ENCODE measurements at regions not wholly inside any gene's neighbourhood (a gene's known extent, or its start where the extent isn't known, plus 50 kb on each side); places are given as distances from the start of the nearest gene placed in this dataset.

- TF ChIP-seq ZNF224 (CRISPR knock-in tag; IDR thresholded peaks at IDR 0.05) (no peak), BHLHE40 (IDR thresholded peaks at IDR 0.05; ENCODE audit: low read length) (no peak), ZNF569 (CRISPR knock-in tag; IDR thresholded peaks at IDR 0.05; ENCODE audit: borderline replicate concordance) (no peak), NAIF1 (CRISPR knock-in tag; IDR thresholded peaks at IDR 0.05; ENCODE audit: borderline replicate concordance) (no peak), ZZZ3 (CRISPR knock-in tag; IDR thresholded peaks at IDR 0.05; ENCODE audit: borderline replicate concordance) (no peak), ZNF891 (CRISPR knock-in tag; IDR thresholded peaks at IDR 0.05) (no peak), ATF4 (CRISPR knock-in tag; IDR thresholded peaks at IDR 0.05) (no peak), XRCC5 (optimal IDR thresholded peaks at IDR 0.05; ENCODE audit: low read length) (no peak), PAWR (CRISPR knock-in tag; IDR thresholded peaks at IDR 0.05; ENCODE audit: borderline replicate concordance) (no peak), ZNF138 (CRISPR knock-in tag; IDR thresholded peaks at IDR 0.05; ENCODE audit: low read depth) (no peak), ZNF572 (CRISPR knock-in tag; IDR thresholded peaks at IDR 0.05) (no peak), MIXL1 (CRISPR knock-in tag; IDR thresholded peaks at IDR 0.05) (peak; percentile 94), ZNF143 (CRISPR knock-in tag; IDR thresholded peaks at IDR 0.05) (no peak), ZMYM2 (CRISPR knock-in tag; IDR thresholded peaks at IDR 0.05) (no peak), SIX4 (CRISPR knock-in tag; IDR thresholded peaks at IDR 0.05) (no peak), ZNF337 (CRISPR knock-in tag; IDR thresholded peaks at IDR 0.05; ENCODE audit: borderline replicate concordance, low read depth) (no peak), SOX13 (IDR thresholded peaks at IDR 0.05) (no peak), SOX13 (CRISPR knock-in tag; conservative IDR thresholded peaks at IDR 0.05 in 1 of 2, IDR thresholded peaks at IDR 0.05 in 1 of 2) (no peak; a peak in 1 of 4 replicates), PTBP1 (IDR thresholded peaks at IDR 0.05; ENCODE audit: low read depth, low read length, poor library complexity, severe bottlenecking) (no peak), KAT7 (CRISPR knock-in tag; IDR thresholded peaks at IDR 0.05; ENCODE audit: borderline replicate concordance) (no peak), RARA (CRISPR knock-in tag; IDR thresholded peaks at IDR 0.05) (peak; percentile 61; the same call in 1 of the 2 replicates), MYC (CRISPR knock-in tag; IDR thresholded peaks at IDR 0.05; ENCODE audit: borderline replicate concordance) (no peak), ZNF768 (CRISPR knock-in tag; IDR thresholded peaks at IDR 0.05) (no peak), ZNF776 (CRISPR knock-in tag; IDR thresholded peaks at IDR 0.05) (no peak), ZNF878 (CRISPR knock-in tag; IDR thresholded peaks at IDR 0.05) (0 out of 2 replicates have a peak, but pooled peaks have one; percentile 24), SNAI1 (CRISPR knock-in tag; IDR thresholded peaks at IDR 0.05; ENCODE audit: borderline replicate concordance) (no peak)
- TF ChIP-seq, protein P1, sequence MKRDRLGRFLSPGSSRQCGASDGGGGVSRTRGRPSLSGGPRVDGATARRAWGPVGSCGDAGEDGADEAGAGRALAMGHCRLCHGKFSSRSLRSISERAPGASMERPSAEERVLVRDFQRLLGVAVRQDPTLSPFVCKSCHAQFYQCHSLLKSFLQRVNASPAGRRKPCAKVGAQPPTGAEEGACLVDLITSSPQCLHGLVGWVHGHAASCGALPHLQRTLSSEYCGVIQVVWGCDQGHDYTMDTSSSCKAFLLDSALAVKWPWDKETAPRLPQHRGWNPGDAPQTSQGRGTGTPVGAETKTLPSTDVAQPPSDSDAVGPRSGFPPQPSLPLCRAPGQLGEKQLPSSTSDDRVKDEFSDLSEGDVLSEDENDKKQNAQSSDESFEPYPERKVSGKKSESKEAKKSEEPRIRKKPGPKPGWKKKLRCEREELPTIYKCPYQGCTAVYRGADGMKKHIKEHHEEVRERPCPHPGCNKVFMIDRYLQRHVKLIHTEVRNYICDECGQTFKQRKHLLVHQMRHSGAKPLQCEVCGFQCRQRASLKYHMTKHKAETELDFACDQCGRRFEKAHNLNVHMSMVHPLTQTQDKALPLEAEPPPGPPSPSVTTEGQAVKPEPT (CRISPR knock-in tag; IDR thresholded peaks at IDR 0.05; ENCODE audit: low read depth): no peak
- TF ChIP-seq, protein P2, sequence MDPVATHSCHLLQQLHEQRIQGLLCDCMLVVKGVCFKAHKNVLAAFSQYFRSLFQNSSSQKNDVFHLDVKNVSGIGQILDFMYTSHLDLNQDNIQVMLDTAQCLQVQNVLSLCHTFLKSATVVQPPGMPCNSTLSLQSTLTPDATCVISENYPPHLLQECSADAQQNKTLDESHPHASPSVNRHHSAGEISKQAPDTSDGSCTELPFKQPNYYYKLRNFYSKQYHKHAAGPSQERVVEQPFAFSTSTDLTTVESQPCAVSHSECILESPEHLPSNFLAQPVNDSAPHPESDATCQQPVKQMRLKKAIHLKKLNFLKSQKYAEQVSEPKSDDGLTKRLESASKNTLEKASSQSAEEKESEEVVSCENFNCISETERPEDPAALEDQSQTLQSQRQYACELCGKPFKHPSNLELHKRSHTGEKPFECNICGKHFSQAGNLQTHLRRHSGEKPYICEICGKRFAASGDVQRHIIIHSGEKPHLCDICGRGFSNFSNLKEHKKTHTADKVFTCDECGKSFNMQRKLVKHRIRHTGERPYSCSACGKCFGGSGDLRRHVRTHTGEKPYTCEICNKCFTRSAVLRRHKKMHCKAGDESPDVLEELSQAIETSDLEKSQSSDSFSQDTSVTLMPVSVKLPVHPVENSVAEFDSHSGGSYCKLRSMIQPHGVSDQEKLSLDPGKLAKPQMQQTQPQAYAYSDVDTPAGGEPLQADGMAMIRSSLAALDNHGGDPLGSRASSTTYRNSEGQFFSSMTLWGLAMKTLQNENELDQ (CRISPR knock-in tag; IDR thresholded peaks at IDR 0.05; ENCODE audit: borderline replicate concordance): peak; percentile 60; the same call in 1 of the 2 replicates
Measured at GRCh38 chr2:20506201-20506685, 59.4 kb downstream of the RHOB start (continued).

Measured in HepG2 (cell line).